ENCODE measurements at regions not wholly inside any gene's neighbourhood (a gene's known extent, or its start where the extent isn't known, plus 50 kb on each side); places are given as distances from the start of the nearest gene placed in this dataset.
"Not testable (repeated sequence)": the region's sequence is repeated elsewhere in the genome, so short reads cannot be mapped to it uniquely, and the experiment has no call there.

DNA sequence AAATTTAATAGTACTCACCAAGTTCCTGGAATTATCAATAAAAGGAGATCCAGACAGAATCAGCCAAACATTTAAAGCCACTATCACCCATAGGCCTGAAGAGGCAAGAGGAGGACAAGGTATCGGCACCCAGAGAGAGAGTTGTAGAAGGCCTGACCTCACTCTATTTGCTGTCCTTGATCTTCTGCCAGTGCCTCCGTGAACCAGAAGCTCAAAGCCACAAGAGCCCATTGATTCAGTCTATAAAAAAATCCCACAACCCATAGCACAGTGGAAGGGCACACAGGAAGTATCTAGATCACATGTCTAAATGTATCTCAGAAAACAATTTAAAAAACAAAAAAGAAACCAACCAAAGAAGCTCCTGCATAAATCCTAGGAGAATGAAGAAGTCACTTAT lies 68.6 kb upstream of the FAM174B start:
- no peaks in the 10 kb centered on the region for H3K36me3 ChIP-seq
- H3K4me3 ChIP-seq = no peak overlapping the region
- H3K9me3 ChIP-seq = peaks cover 0 to 2% of the 10 kb centered on the region in 2 donors
- intact Hi-C loops (cut with DNase I) = no loop called here
- DNase-seq = no peak
- no peak for ATAC-seq
- no peaks in the 10 kb centered on the region for H3K4me1 ChIP-seq
- H3K27ac ChIP-seq = no peak overlapping the region
- no peaks in the 10 kb centered on the region for H3K27me3 ChIP-seq
- TF ChIP-seq, protein P1, sequence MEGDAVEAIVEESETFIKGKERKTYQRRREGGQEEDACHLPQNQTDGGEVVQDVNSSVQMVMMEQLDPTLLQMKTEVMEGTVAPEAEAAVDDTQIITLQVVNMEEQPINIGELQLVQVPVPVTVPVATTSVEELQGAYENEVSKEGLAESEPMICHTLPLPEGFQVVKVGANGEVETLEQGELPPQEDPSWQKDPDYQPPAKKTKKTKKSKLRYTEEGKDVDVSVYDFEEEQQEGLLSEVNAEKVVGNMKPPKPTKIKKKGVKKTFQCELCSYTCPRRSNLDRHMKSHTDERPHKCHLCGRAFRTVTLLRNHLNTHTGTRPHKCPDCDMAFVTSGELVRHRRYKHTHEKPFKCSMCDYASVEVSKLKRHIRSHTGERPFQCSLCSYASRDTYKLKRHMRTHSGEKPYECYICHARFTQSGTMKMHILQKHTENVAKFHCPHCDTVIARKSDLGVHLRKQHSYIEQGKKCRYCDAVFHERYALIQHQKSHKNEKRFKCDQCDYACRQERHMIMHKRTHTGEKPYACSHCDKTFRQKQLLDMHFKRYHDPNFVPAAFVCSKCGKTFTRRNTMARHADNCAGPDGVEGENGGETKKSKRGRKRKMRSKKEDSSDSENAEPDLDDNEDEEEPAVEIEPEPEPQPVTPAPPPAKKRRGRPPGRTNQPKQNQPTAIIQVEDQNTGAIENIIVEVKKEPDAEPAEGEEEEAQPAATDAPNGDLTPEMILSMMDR (IDR thresholded peaks at IDR 0.05) = no peak

DNA sequence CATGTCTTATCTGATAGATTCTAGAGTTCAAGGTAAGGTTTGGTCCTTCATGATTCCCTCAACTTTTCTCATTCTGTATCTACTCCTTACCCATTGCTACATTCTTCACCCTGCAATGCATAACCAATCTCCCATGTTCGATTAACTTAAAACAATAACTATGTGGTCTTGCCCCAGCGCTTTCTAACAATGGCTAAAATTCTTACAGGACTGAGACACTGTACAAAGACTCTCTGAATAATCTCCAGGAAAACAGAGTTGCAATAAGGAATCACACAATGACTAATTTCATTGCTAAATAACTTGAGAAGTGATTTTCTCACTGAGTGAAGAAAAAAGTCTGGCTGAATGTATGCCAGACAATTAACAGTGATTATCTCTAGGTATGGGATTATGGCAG lies 69.6 kb upstream of the FAM174B start:
- Histone ChIP-seq H3K9me3 (peaks cover 0 to 2% of the 10 kb centered on the region in 2 donors), H3K27ac (no peak overlapping the region), H3K36me3 (no peaks in the 10 kb centered on the region), H3K4me1 (no peaks in the 10 kb centered on the region), H3K4me3 (no peak overlapping the region), H3K27me3 (no peaks in the 10 kb centered on the region)
- DNase-seq = no peak
- no peak for ATAC-seq
- intact Hi-C loops (cut with DNase I) = no loop called here
- TF ChIP-seq, protein P1 (IDR thresholded peaks at IDR 0.05) = no peak

DNA sequence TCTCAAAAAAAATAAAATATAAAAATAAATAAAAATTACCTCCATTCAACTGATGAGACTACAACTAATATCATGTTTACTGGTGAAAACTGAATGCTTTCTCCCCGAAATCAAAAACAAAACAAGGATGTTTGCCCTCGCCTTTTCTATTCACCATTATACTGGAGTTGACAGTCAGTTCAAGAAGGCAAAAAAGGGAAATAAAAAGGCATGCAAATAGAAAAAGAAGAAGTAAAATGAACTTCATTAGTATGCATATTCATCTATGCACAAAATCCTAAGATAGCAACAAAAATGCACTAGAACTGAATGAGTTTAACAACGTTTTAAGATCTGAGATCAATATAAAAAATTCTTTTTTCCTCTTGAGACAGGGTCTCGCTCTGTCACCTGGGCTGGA lies 72.7 kb upstream of the FAM174B start:
- DNase-seq = no peak
- intact Hi-C loops (cut with DNase I) = no loop called here
- no peaks in the 10 kb centered on the region for H3K9me3 ChIP-seq

DNA sequence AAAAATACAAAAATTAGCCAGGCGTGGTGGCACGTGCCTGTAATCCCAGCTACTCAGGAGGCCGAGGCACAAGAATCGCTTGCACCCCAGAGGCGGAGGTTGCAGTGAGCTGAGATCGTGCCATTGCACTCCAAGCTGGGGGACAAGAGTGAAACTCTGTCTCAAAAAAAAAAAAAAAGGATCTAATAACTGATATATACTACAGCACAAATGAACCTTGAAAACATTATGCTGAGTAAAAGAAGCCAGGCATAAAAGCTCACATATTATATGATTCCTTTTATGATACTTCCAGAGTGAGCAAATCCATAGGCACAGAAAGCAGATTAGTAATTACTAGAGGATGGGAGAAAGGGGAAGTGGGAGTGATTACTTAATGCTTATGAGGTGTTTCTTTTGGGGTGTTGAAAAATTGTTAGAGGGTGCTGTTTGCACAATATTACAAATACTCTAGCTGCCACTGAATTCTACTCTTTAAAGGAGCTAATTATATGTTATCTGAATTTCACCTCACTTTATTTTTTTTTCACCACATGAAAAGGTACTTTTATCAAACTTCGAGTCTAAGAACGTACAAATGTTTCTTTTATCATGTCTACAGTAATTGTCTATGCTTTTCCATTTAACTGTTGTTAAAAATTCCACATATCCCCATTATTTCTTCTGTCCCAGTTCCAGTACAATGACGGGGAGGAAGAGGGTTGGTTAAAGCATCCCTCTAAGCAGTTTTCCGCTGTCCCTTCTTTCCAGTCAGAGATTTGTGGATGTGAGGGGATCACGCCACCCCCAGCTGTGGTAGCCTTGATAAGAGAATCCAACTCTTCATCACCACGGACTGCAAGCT lies 77.7 kb upstream of the FAM174B start:
- H3K4me3 ChIP-seq = peak overlapping the region; percentile 17 to 40
- intact Hi-C loops (cut with DNase I) = no loop called here
- H3K36me3 ChIP-seq = no peaks in the 10 kb centered on the region
- peak; percentile 23 for ATAC-seq
- no peaks in the 10 kb centered on the region for H3K27me3 ChIP-seq
- DNase-seq = no peak
- TF ChIP-seq, protein P1 (IDR thresholded peaks at IDR 0.05) = no peak
- no peaks in the 10 kb centered on the region for H3K9me3 ChIP-seq
- peaks cover 0 to 12% of the 10 kb centered on the region in 2 donors for H3K4me1 ChIP-seq
- peak overlapping the region; percentile 78 to 80 for H3K27ac ChIP-seq

More for the DNA sequence above, 72.7 kb upstream of the FAM174B start:
- no peak for ATAC-seq
- no peaks in the 10 kb centered on the region for H3K27me3 ChIP-seq
- no peaks in the 10 kb centered on the region for H3K36me3 ChIP-seq
- H3K4me3 ChIP-seq = no peak overlapping the region
- peaks cover 0 to 5% of the 10 kb centered on the region in 2 donors for H3K4me1 ChIP-seq
- no peak overlapping the region for H3K27ac ChIP-seq
- TF ChIP-seq, protein P1 (IDR thresholded peaks at IDR 0.05) = no peak

DNA sequence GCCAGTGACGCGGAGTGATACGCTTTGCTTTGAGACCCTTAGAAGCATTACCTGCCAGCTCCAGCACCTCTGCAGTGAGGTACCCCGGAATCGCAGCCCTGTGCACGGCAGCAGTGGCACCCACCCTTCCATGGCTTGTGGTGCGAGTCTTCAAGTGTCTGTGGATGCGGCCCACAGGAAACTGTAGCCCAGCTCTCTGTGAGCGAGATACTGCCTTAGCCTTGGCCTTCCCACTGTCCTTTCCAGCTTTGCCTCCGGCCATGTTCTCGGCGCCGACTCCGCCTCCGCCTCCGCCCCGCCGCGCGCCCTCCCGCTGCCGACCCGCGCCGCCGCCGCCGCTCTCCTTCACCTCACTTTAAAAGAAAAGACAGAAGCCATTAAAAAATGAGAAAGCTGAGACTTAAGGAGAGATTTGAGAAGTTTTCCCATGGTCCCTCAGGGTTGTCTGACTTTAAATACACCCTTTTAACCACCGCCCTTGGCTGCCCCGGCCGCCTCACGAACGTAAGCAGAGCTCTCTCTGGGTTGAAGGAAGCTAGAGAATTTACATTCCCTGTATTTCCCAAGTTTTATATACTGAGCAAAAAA lies 78.5 kb upstream of the FAM174B start:
- TF ChIP-seq, protein P1 (IDR thresholded peaks at IDR 0.05) = no peak
- Histone ChIP-seq H3K27me3 (no peaks in the 10 kb centered on the region), H3K4me3 (peak overlapping the region; percentile 17 to 40), H3K9me3 (no peaks in the 10 kb centered on the region), H3K27ac (peak overlapping the region; percentile 78 to 80), H3K4me1 (peaks cover 0 to 12% of the 10 kb centered on the region in 2 donors), H3K36me3 (no peaks in the 10 kb centered on the region)
- intact Hi-C loops (cut with DNase I) = no loop called here
- ATAC-seq (peak; percentile 86), DNase-seq (peak in 3 of 4 donors; percentile 62 to 76 (median 69))

DNA sequence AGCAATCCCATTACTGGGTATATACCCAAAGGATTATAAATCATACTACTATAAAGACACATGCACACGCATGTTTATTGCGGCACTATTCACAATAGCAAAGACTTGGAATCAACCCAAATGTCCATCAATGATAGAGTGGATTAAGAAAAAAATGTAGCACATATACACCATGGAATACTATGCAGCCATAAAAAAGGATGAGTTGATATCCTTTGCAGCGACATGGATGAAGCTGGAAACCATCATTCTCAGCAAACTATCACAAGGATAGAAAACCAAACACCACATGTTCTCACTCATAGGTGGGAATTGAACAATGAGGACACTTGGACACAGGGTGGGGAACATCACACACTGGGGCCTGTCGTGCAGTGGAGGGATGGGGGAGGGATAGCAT lies 83.7 kb upstream of the FAM174B start:
- DNase-seq, H3K27me3 ChIP-seq: not testable (repeated sequence)

More for the DNA sequence above, 83.7 kb upstream of the FAM174B start:
- H3K9me3 ChIP-seq; H3K4me1 ChIP-seq; ATAC-seq; H3K27ac ChIP-seq; intact Hi-C loops (cut with DNase I); H3K36me3 ChIP-seq; H3K4me3 ChIP-seq: not testable (repeated sequence)

Measured in left lung (tissue), 4 donors.